Endothelial cell (in vitro differentiated cells): ENCODE measurements at regions not wholly inside any gene's neighbourhood (a gene's known extent, or its start where the extent isn't known, plus 50 kb on each side); places are given as distances from the start of the nearest gene placed in this dataset.
A peak's percentile ranks its signal among the peaks of the same experiment; 100 is the strongest.

Experiments used
- DNase-seq: peaks from one replicate; pipeline ENCODE4 v3.0.0; 2021; ENCODE audit warnings: low spot score
- H3K27ac Mint-ChIP-seq: one replicate; pipeline ENCODE4 v1.8.0; 2021; ENCODE audit warnings: mixed read lengths, inconsistent platforms; ENCODE audit not compliant: unreplicated experiment
- H3K27me3 Mint-ChIP-seq: one replicate; pipeline ENCODE4 v1.8.0; 2021; ENCODE audit warnings: mild to moderate bottlenecking, moderate library complexity, mixed read lengths, inconsistent platforms; ENCODE audit not compliant: unreplicated experiment
- H3K36me3 Mint-ChIP-seq: one replicate; pipeline ENCODE4 v1.8.0; 2021; ENCODE audit warnings: mild to moderate bottlenecking, low read depth, mixed read lengths, inconsistent platforms; ENCODE audit not compliant: unreplicated experiment
- H3K4me1 Mint-ChIP-seq: one replicate; pipeline ENCODE4 v1.8.0; 2021; ENCODE audit warnings: mild to moderate bottlenecking, mixed read lengths, inconsistent platforms; ENCODE audit not compliant: unreplicated experiment
- H3K4me3 Mint-ChIP-seq: one replicate; pipeline ENCODE4 v1.8.0; 2021; ENCODE audit warnings: mild to moderate bottlenecking, mixed read lengths, inconsistent platforms; ENCODE audit not compliant: unreplicated experiment
- H3K9me3 Mint-ChIP-seq: one replicate; pipeline ENCODE4 v1.8.0; 2021; ENCODE audit warnings: mixed read lengths, inconsistent platforms; ENCODE audit not compliant: unreplicated experiment
- CTCF ChIP-seq: fragments of 200-600 bp; sonication (generic); IDR thresholded peaks from one replicate; pipeline ENCODE4 v1.5.0; 2021; ENCODE audit warnings: antibody characterized with exemption; ENCODE audit not compliant: unreplicated experiment

- no peak for DNase-seq
- peaks cover 4% of the 10 kb centered on the region for H3K4me1 Mint-ChIP-seq
- H3K27me3 Mint-ChIP-seq, result no peaks in the 10 kb centered on the region
- no peak overlapping the region for H3K27ac Mint-ChIP-seq
- H3K4me3 Mint-ChIP-seq, result no peak overlapping the region
- H3K9me3 Mint-ChIP-seq, result no peaks in the 10 kb centered on the region
- no peak for TF ChIP-seq CTCF
- no peaks in the 10 kb centered on the region for H3K36me3 Mint-ChIP-seq
Observed at GRCh38 chr18:28652654-28653053, 475.7 kb upstream of the CDH2 start.

GRCh38 chr18:28651298-28651697, 474.4 kb upstream of the CDH2 start:
- Mint-ChIP-seq H3K4me1 (peaks cover 4% of the 10 kb centered on the region), H3K27ac (no peak overlapping the region), H3K36me3 (no peaks in the 10 kb centered on the region), H3K27me3 (no peaks in the 10 kb centered on the region), H3K4me3 (no peak overlapping the region), H3K9me3 (no peaks in the 10 kb centered on the region)
- DNase-seq, result no peak
- TF ChIP-seq CTCF, result no peak

GRCh38 chr18:28650860-28651259, 473.9 kb upstream of the CDH2 start:
- Mint-ChIP-seq H3K36me3 (no peaks in the 10 kb centered on the region), H3K27me3 (no peaks in the 10 kb centered on the region), H3K9me3 (no peaks in the 10 kb centered on the region), H3K27ac (no peak overlapping the region), H3K4me1 (peaks cover 4% of the 10 kb centered on the region), H3K4me3 (no peak overlapping the region)
- DNase-seq, result no peak
- no peak for TF ChIP-seq CTCF

GRCh38 chr18:28647961-28648360, 471.0 kb upstream of the CDH2 start:
- Mint-ChIP-seq H3K9me3 (no peaks in the 10 kb centered on the region), H3K36me3 (no peaks in the 10 kb centered on the region), H3K4me3 (no peak overlapping the region), H3K27me3 (no peaks in the 10 kb centered on the region), H3K27ac (no peak overlapping the region), H3K4me1 (peaks cover 17% of the 10 kb centered on the region)
- DNase-seq, result no peak
- no peak for TF ChIP-seq CTCF

- Mint-ChIP-seq H3K4me1 (no peaks in the 10 kb centered on the region), H3K4me3 (no peak overlapping the region), H3K27ac (no peak overlapping the region), H3K36me3 (no peaks in the 10 kb centered on the region), H3K27me3 (peaks cover 1% of the 10 kb centered on the region), H3K9me3 (no peaks in the 10 kb centered on the region)
- TF ChIP-seq CTCF, result peak; percentile 42
- no peak for DNase-seq
Observed at GRCh38 chr18:28637897-28638296, 461.0 kb upstream of the CDH2 start.
